Activated CD8-positive, alpha-beta memory T cell treated with anti-CD3 and anti-CD28 coated beads, Interleukin-2, amount 10 ng/mL, durations not matched to agents 7 days and 5 days (primary cell): ENCODE measurements at regions not wholly inside any gene's neighbourhood (a gene's known extent, or its start where the extent isn't known, plus 50 kb on each side); places are given as distances from the start of the nearest gene placed in this dataset.

Source experiments
- ATAC-seq: fragments of 150-1000 bp; cut with Tn5 transposase; one replicate; pipeline ENCODE4 v1.10.0; 2021; ENCODE audit warnings: moderate library complexity
- CTCF ChIA-PET: fragments of 350-600 bp; sonication (Branson Sonifier 250); formaldehyde crosslinking; loops from one replicate; lab custom pipeline; 2021; ENCODE audit warnings: antibody characterized with exemption; lab: Charles Lee
- DNase-seq: peaks from one replicate; pipeline ENCODE4 v3.0.0-alpha.2; 2020
- H3K27ac Mint-ChIP-seq: one replicate; pipeline ENCODE4 v1.8.0; 2021; ENCODE audit warnings: mild to moderate bottlenecking, mixed read lengths
- H3K27me3 Mint-ChIP-seq: one replicate; pipeline ENCODE4 v1.8.0; 2021; ENCODE audit warnings: mixed read lengths
- H3K36me3 Mint-ChIP-seq: one replicate; pipeline ENCODE4 v1.8.0; 2021; ENCODE audit warnings: mild to moderate bottlenecking, mixed read lengths
- H3K4me1 Mint-ChIP-seq: one replicate; pipeline ENCODE4 v1.8.0; 2021; ENCODE audit warnings: mixed read lengths
- H3K4me3 Mint-ChIP-seq: one replicate; pipeline ENCODE4 v1.8.0; 2021; ENCODE audit warnings: mild to moderate bottlenecking, moderate library complexity, mixed read lengths
- H3K9me3 Mint-ChIP-seq: one replicate; pipeline ENCODE4 v1.8.0; 2022; ENCODE audit warnings: low read depth, mixed read lengths

DNA sequence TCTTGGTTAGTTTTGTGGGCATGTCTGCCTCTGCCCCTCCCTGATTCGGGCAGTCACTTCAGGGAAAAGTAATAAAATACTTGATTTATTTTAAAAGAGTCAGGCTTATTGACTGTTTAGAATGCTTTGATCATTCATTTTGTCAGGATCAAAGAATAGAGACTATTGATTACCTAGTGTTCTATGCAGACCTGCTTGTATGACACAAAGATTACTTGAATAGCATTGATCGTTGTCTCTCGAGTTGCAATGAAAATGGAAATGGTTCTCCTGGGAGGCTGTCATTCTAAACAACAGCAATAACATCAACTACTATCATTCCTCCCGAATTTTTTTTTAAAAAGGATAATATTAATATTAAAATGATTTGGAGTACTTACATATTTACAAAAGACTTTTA lies 133.2 kb upstream of the DMAC1 start:
- Mint-ChIP-seq H3K27ac (no peak overlapping the region), H3K36me3 (peaks cover 8% of the 10 kb centered on the region), H3K27me3 (no peaks in the 10 kb centered on the region), H3K9me3 (no peaks in the 10 kb centered on the region), H3K4me1 (peaks cover 15% of the 10 kb centered on the region), H3K4me3 (no peak overlapping the region)
- DNase-seq (no peak), ATAC-seq (no peak)
- CTCF ChIA-PET: no interaction called here

DNA sequence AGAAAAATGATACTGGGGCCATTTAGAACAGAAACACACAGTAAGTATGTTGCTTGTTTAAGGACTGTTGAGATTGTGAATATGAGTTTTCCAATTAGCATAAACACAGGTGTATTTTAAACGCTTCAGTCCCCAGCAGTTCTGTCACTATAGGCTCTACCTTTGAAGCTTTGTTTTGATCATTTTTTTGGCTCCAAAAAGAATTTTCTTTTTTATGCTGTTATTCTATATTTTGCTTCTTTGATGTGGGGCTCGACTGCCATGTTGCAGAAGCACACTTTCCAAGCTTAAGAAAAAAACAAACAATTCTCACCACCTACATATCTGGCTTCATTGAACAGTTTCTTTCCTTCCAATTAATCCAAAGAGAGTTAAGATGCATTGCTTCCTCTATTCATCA lies 131.0 kb upstream of the DMAC1 start:
- Mint-ChIP-seq H3K9me3 (no peaks in the 10 kb centered on the region), H3K4me3 (no peak overlapping the region), H3K4me1 (peaks cover 5% of the 10 kb centered on the region), H3K27me3 (no peaks in the 10 kb centered on the region), H3K27ac (no peak overlapping the region), H3K36me3 (no peaks in the 10 kb centered on the region)
- CTCF ChIA-PET: no interaction called here
- ATAC-seq (no peak), DNase-seq (no peak)

GRCh38 chr9:7921545-7922197 lies 122.1 kb upstream of the DMAC1 start:
- no peaks in the 10 kb centered on the region for H3K4me1 Mint-ChIP-seq
- no peaks in the 10 kb centered on the region for H3K27me3 Mint-ChIP-seq
- ATAC-seq (no peak), DNase-seq (no peak)
- no peak overlapping the region for H3K4me3 Mint-ChIP-seq
- CTCF ChIA-PET: no interaction called here
- no peak overlapping the region for H3K27ac Mint-ChIP-seq
- H3K9me3 Mint-ChIP-seq: no peaks in the 10 kb centered on the region
- no peaks in the 10 kb centered on the region for H3K36me3 Mint-ChIP-seq

DNA sequence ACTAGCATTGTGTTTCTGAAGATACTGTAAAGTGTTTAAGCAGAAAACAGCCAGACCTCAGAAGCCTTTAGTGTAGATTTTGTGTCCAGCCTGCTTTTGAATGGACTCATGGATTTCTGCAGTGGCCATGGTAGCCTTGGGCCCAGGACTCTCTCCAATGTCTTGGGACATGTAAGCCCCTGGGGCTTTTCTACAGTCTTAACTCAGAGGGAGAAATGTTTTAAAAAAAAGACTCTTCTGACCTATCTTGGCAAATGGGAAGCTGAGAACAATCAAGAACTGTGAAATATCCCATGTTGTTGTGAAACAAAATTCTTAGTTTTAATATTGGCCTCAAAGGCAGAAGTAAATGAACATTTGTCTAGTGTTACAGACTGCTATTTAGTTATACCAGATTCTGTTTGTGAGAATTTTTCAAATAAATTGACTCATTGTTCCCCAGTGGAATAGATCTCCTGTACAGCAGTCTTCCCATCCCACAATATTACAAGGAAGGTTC lies 112.5 kb upstream of the DMAC1 start:
- ATAC-seq: no peak
- H3K36me3 Mint-ChIP-seq: no peaks in the 10 kb centered on the region
- H3K27ac Mint-ChIP-seq: no peak overlapping the region
- H3K4me1 Mint-ChIP-seq: peaks cover 4% of the 10 kb centered on the region
- CTCF ChIA-PET: no interaction called here
- H3K27me3 Mint-ChIP-seq: no peaks in the 10 kb centered on the region
- DNase-seq: no peak
- no peaks in the 10 kb centered on the region for H3K9me3 Mint-ChIP-seq
- no peak overlapping the region for H3K4me3 Mint-ChIP-seq

- ATAC-seq (no peak), DNase-seq (no peak)
- Mint-ChIP-seq H3K9me3 (no peaks in the 10 kb centered on the region), H3K27ac (no peak overlapping the region), H3K4me1 (peaks cover 9% of the 10 kb centered on the region), H3K4me3 (no peak overlapping the region), H3K27me3 (no peaks in the 10 kb centered on the region), H3K36me3 (no peaks in the 10 kb centered on the region)
- CTCF ChIA-PET: no interaction called here
Observed at GRCh38 chr9:7910426-7911020, 110.9 kb upstream of the DMAC1 start.

DNA sequence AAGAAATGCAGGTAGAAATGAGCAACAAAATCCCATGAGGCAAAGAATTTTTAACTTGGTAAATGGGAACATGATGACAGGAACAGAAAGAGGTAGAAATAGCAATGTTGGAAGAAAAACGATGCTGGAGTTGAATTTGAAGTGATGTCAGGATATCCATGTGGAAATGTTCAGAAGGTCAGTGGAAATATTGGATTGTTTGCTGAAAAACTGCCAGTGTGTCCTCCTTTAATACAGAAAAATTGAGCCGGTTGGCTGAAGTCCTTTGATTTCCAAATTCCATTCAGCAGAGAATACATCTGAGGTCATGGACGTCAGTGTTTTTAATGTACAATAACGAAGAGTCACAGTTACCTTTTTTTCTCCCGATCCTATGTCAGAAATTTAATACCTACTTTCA lies 110.0 kb upstream of the DMAC1 start:
- no peak for ATAC-seq
- no peaks in the 10 kb centered on the region for H3K36me3 Mint-ChIP-seq
- DNase-seq: no peak
- H3K27me3 Mint-ChIP-seq: no peaks in the 10 kb centered on the region
- no peak overlapping the region for H3K27ac Mint-ChIP-seq
- H3K4me3 Mint-ChIP-seq: no peak overlapping the region
- H3K4me1 Mint-ChIP-seq: peaks cover 9% of the 10 kb centered on the region
- H3K9me3 Mint-ChIP-seq: no peaks in the 10 kb centered on the region
- CTCF ChIA-PET: no interaction called here

- Mint-ChIP-seq H3K36me3 (no peaks in the 10 kb centered on the region), H3K4me1 (peaks cover 9% of the 10 kb centered on the region), H3K27me3 (no peaks in the 10 kb centered on the region), H3K27ac (no peak overlapping the region), H3K4me3 (no peak overlapping the region), H3K9me3 (peaks cover 2% of the 10 kb centered on the region)
- no peak for DNase-seq
- CTCF ChIA-PET: no interaction called here
- no peak for ATAC-seq
Observed at GRCh38 chr9:7907551-7908337, 108.2 kb upstream of the DMAC1 start.

- no peak for DNase-seq
- Mint-ChIP-seq H3K27me3 (no peaks in the 10 kb centered on the region), H3K4me3 (no peak overlapping the region), H3K4me1 (peaks cover 9% of the 10 kb centered on the region), H3K9me3 (peaks cover 2% of the 10 kb centered on the region), H3K27ac (no peak overlapping the region), H3K36me3 (no peaks in the 10 kb centered on the region)
- CTCF ChIA-PET: interaction anchor here (0.6 kb wide), 1 partner anchor 89 kb away, joined by 3 read pairs; no protein-coding TSS in a partner anchor
- ATAC-seq: no peak
Observed at GRCh38 chr9:7906783-7907550, 107.4 kb upstream of the DMAC1 start.

GRCh38 chr9:7901621-7902020 lies 102.0 kb upstream of the DMAC1 start:
- Mint-ChIP-seq H3K4me3 (no peak overlapping the region), H3K4me1 (peaks cover under 1% of the 10 kb centered on the region), H3K27ac (no peak overlapping the region), H3K36me3 (no peaks in the 10 kb centered on the region), H3K27me3 (no peaks in the 10 kb centered on the region), H3K9me3 (peaks cover 2% of the 10 kb centered on the region)
- DNase-seq (no peak), ATAC-seq (no peak)
- CTCF ChIA-PET: no interaction called here

DNA sequence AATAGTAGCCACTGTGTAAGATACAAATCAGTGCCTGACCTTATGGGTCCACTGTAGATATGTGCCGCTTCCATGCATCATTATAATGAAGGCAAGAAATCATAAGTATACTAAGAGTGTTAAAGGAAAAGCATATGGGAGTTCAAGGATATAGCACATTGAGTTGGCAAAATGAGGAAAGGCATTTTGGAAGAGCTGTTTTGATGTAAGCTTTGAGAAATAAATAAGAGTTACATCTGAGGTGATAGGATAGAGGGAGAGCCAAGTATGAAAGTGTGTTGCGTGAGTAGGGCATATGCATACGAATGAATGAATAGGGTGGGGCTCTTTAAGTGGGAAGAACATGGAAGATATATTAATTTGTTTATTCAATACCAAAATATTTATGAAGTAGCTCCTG lies 101.0 kb upstream of the DMAC1 start:
- H3K9me3 Mint-ChIP-seq: peaks cover 2% of the 10 kb centered on the region
- no peaks in the 10 kb centered on the region for H3K36me3 Mint-ChIP-seq
- no peak for DNase-seq
- no peaks in the 10 kb centered on the region for H3K4me1 Mint-ChIP-seq
- no peaks in the 10 kb centered on the region for H3K27me3 Mint-ChIP-seq
- no peak overlapping the region for H3K27ac Mint-ChIP-seq
- CTCF ChIA-PET: no interaction called here
- ATAC-seq: no peak
- no peak overlapping the region for H3K4me3 Mint-ChIP-seq

- ATAC-seq: no peak
- no peak overlapping the region for H3K4me3 Mint-ChIP-seq
- CTCF ChIA-PET: no interaction called here
- H3K4me1 Mint-ChIP-seq: no peaks in the 10 kb centered on the region
- H3K36me3 Mint-ChIP-seq: no peaks in the 10 kb centered on the region
- no peak overlapping the region for H3K27ac Mint-ChIP-seq
- no peak for DNase-seq
- no peaks in the 10 kb centered on the region for H3K27me3 Mint-ChIP-seq
- peaks cover 2% of the 10 kb centered on the region for H3K9me3 Mint-ChIP-seq
Observed at GRCh38 chr9:7899753-7900152, 100.2 kb upstream of the DMAC1 start.

DNA sequence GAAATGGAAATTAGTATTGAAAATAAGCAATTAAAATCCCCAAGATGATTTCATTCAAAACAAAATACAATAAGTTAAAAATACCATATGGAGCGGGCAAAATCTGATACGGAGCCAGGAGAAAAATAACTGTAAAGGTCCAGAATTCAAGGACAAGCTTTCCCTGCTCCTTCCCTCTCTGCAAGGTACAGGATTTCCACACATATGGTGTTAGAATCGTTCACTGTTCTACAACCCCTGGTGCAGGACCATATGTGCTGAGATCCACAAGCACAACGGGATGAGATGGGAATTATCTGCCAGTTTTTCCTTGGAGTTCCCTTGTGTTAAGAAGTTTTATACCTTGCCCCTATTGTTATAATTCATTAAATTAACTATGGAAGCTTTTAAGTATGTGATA lies 94.7 kb upstream of the DMAC1 start:
- Mint-ChIP-seq H3K4me3 (no peak overlapping the region), H3K27me3 (no peaks in the 10 kb centered on the region), H3K27ac (no peak overlapping the region), H3K4me1 (no peaks in the 10 kb centered on the region), H3K9me3 (peaks cover 8% of the 10 kb centered on the region), H3K36me3 (peaks cover 3% of the 10 kb centered on the region)
- no peak for ATAC-seq
- DNase-seq: no peak
- CTCF ChIA-PET: interaction anchor here (1.4 kb wide), 1 partner anchor 15 kb away, joined by 3 read pairs; no protein-coding TSS in a partner anchor

- no peak overlapping the region for H3K4me3 Mint-ChIP-seq
- peaks cover 3% of the 10 kb centered on the region for H3K36me3 Mint-ChIP-seq
- no peaks in the 10 kb centered on the region for H3K27me3 Mint-ChIP-seq
- no peak overlapping the region for H3K27ac Mint-ChIP-seq
- ATAC-seq: no peak
- H3K4me1 Mint-ChIP-seq: no peaks in the 10 kb centered on the region
- CTCF ChIA-PET: no interaction called here
- DNase-seq: no peak
- H3K9me3 Mint-ChIP-seq: peaks cover 8% of the 10 kb centered on the region
Observed at GRCh38 chr9:7892975-7893374, 93.4 kb upstream of the DMAC1 start.
